GM21723 (cell line): ENCODE measurements at regions not wholly inside any gene's neighbourhood (a gene's known extent, or its start where the extent isn't known, plus 50 kb on each side); places are given as distances from the start of the nearest gene placed in this dataset.
A peak's percentile ranks its signal among the peaks of the same experiment; 100 is the strongest.

Experiments used
- ATAC-seq: cut with Tn5 transposase; IDR thresholded peaks from one replicate; pipeline ENCODE4 v1.9.1; 2021; ENCODE audit warnings: mild to moderate bottlenecking, moderate library complexity; ENCODE audit not compliant: unreplicated experiment

GRCh38 chr18:77895250-77895649, 645.6 kb downstream of the GALR1 start:
- ATAC-seq, result no peak

DNA sequence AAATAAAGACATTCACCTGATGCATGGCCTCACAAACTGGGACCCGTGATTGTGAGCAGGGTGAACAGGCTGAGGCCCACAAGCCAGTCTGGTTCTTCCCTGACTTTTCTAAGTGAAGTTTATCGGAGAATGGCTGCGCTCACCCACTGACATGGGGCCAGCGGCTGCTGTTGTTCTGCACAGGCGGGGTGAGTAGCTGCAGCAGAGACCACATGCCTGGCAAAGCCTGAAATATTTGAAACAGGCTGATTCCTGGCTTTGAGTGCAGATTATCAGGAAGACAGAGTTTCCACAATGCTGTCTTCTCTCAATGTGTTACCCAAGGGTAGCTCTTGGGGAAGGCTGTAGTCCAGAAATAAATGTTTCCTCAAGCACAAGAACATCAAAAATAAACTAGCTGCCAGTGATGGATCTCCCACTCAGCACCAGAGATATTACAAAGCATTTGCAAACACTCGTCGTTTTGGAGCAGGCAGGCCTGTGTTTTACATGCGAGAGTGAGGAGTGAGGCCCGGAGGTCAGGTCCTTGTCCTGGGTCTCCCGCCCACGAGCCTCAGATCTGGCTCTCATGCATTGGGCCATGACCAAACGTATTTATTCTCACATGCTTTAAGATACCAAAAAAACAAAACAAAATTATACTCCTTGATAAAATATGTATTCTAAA, 647.1 kb downstream of the GALR1 start:
- no peak for ATAC-seq

DNA sequence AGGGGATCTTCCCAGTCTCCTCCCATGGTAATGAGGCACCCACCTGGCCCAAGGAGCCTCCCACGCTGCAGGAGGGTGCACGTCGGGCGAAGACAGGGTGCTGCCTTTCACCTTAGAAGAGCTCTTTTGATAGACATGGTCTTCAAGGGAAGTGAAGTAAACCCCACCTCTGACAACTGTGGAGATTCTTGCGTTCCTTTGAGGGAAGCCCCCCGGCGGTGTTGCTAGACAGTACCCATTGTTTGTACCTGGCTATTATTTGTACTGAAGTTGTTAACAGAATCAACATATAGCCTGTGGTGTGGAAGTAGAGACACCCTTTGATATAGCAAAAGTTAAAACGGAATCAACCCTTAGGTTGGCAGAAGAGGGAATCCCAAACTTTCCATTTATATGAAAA, 648.0 kb downstream of the GALR1 start:
- ATAC-seq, result no peak

GRCh38 chr18:77899972-77900754, 650.5 kb downstream of the GALR1 start:
- peak; percentile 100 for ATAC-seq

DNA sequence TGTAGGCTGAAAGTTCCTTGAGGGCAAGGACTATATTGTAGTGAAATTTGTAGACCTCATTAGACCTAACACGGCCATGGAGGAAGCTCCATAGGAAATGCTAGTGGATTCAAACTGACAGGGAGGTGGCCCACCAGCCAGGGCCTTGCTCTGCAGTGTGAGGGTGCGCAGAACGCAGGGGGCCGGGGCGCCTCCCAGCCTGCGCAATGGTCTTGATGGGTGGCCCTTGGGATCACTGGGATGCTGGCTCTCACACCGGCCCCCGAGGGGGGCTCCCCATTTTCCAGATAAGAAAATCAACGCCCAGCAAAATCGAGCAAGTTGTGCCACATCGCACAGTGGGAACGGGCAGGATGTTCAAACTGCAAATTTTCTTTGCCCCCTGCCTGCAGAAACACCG, 655.4 kb downstream of the GALR1 start:
- ATAC-seq, result no peak

DNA sequence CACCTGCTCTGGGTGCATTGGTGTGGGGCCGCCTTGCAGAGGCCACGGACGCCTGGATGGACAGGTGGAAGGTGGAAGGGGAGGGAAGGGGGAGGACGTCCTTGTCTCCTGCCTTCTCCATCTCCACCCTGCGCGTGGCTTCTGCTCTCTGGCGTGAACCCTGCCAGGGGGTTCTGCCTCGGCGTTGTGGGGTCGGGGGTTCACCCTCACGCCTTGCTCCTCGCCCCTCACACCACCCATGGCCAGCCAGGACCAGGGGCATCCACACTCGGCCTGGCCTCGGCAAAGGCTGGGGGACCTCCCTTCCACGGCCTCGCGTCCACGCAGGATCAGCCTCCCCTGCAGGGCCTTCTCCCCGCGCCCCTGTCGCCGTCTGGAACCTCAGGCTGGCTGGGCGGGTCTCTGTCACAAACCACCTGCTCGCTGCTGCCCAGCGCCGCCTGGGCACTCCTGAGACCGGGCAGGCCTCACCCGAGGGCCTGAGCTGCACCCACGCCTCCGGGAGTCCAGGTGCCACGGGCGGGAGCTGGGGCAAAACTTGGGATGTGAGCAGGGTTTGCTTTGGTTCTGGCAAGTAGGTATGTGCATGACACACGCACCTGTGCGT, 655.9 kb downstream of the GALR1 start:
- ATAC-seq, result no peak

DNA sequence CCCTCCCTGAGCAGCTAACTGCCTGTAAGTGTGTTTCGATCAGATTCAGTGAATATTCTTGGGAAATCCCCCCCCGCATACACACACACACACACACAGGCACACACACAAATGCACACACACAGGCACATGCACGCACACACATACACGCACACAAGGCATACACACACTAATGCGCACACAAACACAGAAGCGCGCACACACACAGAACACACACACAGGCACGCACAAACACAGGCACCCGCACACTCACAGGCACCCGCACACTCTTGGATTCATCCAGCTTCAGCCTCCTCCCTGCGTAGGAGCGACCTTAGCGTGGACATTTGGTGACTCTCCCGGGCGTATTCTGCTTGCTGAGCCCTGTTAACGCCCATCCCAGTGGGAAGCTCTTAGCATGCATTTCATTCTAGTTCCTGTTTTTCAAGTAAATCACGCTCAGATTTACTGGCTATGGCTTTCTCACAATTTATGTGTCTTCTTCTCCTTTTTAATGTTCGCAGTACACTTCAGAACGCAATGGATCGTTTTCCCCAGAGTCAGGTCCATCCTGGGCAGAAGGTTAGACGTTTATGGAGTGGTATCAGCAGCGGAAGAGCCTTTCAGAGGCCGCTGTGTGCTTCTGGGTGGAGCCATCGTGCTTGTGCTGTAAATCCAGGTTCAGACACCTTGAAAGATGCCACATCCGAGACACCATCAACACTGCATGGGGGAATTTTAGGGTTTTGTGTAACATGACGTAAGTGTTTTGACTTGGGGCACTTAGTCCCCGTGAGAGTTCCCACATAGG, 656.6 kb downstream of the GALR1 start:
- no peak for ATAC-seq

DNA sequence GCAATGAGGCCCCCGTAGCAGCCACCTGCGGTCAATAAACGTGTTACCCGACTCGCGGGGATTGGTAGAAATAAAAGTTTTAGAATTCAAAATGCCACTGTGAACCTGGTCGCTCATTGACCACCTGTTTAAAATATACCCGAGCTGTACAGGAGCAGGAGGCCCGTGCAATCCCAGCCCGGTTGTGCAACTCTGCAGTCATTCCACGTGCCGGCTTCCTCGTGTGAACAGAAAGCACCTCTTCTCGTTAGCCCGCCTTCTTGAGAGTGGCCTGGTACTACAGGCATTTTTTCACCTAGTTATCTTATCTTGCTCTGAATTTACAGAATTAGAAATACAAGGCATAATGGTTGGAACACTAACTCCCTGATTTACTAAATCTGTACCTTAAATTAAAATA, 660.7 kb downstream of the GALR1 start:
- no peak for ATAC-seq

DNA sequence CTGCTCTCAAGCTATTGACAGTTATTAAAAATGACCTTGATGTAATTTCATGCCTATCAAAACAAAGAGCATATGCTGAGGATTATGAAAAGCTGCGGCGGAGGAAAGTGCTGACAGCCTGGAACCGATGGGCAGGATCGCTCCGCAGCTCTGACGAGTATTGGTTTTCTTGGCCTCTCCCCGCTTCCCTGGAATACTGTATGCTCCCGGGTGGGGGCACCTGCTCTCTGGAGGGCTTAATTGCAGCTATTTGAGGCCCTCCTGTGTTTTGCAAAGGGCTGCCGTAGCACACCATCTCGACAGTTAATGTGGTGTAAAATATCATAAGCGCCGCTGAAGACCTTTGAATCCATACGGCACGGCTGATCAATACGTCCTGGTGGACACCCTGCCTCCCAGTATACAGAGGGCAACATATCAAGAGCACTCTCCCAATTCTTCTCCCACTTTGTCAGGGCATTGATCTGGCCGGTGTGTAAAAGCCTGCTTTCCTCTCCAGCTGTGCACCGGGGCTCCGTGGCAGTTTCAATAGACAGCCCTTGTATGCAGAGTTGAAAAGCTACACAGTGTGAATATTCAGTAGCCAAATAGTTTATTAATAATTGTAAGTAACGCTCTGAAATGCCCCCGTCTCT, 662.4 kb downstream of the GALR1 start:
- ATAC-seq, result no peak

DNA sequence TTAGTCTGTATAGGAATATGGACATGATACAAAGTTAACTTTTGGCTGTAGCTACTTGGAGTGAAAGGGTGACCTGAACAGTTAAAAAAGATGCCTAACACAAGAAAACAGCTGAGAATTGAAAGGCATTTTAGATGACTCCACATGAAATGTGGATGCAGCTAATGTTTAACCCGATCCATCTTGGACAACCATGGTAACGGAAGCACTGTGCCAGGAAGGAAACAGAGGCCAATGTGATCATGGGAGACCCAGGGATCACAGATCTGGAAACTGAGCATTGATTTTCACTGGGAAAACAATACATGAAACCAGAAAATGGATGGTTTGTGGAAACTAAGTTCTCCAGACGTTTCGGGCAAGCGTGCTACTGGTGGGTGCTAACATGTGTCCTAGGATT, 669.1 kb downstream of the GALR1 start:
- ATAC-seq, result no peak

- ATAC-seq, result no peak
Observed at GRCh38 chr18:77919923-77920322, 670.3 kb downstream of the GALR1 start.

- ATAC-seq, result no peak
Observed at GRCh38 chr18:77935342-77935741, 685.7 kb downstream of the GALR1 start.

DNA sequence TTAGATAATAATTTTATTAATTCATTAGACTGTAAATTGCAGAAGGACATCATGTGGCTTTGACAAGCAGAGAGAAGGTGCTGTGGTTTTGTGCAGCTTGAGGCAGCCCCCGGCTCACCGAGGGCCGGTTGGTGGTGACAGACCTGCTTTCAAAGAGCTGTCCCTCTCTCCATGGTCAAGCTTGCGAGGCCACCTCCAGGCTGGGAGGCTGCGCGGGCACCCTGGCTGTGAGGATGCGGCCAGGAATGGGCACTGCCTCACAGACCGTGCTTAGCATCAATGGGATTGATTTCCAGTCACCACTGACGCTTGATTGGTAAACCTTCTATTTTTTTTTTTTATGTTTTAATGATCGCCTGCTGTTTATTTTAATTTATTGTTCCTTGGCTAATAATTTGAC, 690.9 kb downstream of the GALR1 start:
- ATAC-seq, result no peak

- no peak for ATAC-seq
Observed at GRCh38 chr18:77944533-77944932, 694.9 kb downstream of the GALR1 start.

- ATAC-seq, result no peak
Observed at GRCh38 chr18:77948567-77948966, 698.9 kb downstream of the GALR1 start.

DNA sequence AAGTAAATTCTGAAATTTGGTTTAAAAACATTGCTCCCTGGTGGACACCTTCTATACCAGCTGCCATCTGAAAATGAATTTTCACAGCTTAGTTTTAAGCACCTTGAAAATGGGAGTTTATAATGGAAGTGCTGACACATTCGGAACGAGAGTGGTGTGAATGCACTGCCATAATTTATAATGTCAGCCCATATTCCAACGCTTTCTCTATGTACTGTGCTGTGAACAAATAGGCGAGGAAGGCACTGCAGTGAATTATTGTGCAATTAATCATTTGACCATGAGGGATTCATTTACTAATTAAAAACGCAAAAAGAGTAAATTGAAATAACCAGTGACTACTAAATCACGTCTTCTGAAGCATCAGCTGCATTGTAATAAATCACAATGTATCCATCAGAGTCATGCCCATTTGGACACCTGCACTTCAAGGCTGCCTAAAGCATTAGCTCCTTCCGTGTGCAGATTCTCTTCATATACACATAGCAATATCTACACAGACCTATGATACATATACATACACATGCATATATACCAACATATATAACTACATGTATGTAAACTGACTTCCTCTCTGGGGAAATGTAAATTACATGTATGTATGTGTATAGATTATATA, 699.8 kb downstream of the GALR1 start:
- ATAC-seq, result no peak

GRCh38 chr18:77959248-77959647, 709.6 kb downstream of the GALR1 start:
- no peak for ATAC-seq

DNA sequence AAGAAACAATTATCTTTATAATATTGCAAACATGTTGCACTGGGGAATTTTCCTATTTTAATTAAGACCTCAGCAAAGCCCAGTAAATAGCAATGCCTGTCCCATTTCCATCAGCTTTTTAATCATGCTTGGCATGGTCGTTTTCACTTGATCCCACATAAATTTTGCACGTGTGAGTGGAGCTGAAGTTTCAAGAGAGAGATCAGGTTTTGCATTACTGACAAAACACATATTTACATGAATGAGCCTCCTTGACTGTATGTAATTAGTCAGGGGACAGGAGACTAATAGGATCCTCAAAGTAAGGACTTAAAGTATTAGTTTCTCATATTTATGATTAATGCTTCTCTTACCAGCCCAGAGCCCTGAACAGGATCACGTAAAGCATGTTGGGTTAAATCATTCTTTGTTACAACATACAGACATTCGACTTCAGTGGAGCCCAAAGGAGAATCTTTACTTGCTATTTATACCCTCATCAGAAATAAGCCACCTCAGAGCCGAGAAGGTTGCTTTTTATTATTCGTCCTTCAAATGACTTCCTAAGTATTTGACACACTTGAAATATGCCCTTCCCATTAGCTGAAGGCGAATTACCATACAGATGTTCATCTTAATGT, 711.3 kb downstream of the GALR1 start:
- ATAC-seq, result no peak

DNA sequence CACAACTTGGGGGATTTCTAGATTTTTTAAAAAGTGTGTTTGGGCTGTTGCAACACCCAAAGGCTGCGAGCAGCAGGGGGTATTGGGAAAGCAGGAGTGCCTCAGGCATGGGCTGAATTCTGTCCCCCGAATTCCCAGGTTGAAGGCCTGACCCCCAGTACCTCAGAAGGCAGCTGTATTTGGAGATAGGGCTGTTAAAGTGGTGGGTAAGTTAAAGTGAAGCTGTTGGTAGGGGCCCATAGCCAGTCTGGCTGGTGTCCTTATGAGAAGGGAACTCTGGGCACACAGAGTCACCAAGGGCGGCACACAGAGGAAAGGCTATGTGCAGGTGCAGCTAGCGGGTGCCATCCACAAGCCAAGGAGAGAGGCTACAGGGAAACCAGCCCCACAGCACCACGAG, 717.4 kb downstream of the GALR1 start:
- no peak for ATAC-seq

- ATAC-seq, result no peak
Observed at GRCh38 chr18:77967791-77968190, 718.1 kb downstream of the GALR1 start.
